Superior temporal gyrus (tissue), 1 donor: ENCODE measurements at regions not wholly inside any gene's neighbourhood (a gene's known extent, or its start where the extent isn't known, plus 50 kb on each side); places are given as distances from the start of the nearest gene placed in this dataset.

ENCODE experiments used
- DNase-seq: peaks from one replicate; pipeline ENCODE4 v3.0.0-alpha.2; 2016; ENCODE audit errors: extremely low spot score

GRCh38 chr11:42047637-42048555 lies 588.4 kb upstream of the LRRC4C start:
- DNase-seq: no peak

GRCh38 chr11:42049186-42049585 lies 589.7 kb upstream of the LRRC4C start:
- no peak for DNase-seq

GRCh38 chr11:42049650-42050049 lies 590.2 kb upstream of the LRRC4C start:
- no peak for DNase-seq

GRCh38 chr11:42054351-42054900 lies 595.0 kb upstream of the LRRC4C start:
- no peak for DNase-seq

- no peak for DNase-seq
Observed at GRCh38 chr11:42055606-42056005, 596.2 kb upstream of the LRRC4C start.

- DNase-seq: no peak
Observed at GRCh38 chr11:42058794-42059193, 599.3 kb upstream of the LRRC4C start.

GRCh38 chr11:42065199-42065598 lies 605.7 kb upstream of the LRRC4C start:
- DNase-seq: no peak

- DNase-seq: no peak
Observed at GRCh38 chr11:42066113-42066512, 606.7 kb upstream of the LRRC4C start.

GRCh38 chr11:42074306-42074705 lies 614.9 kb upstream of the LRRC4C start:
- no peak for DNase-seq

GRCh38 chr11:42075180-42075579 lies 615.7 kb upstream of the LRRC4C start:
- DNase-seq: no peak

- no peak for DNase-seq
Observed at GRCh38 chr11:42077794-42078193, 618.3 kb upstream of the LRRC4C start.

- DNase-seq: no peak
Observed at GRCh38 chr11:42085736-42086135, 626.3 kb upstream of the LRRC4C start.

GRCh38 chr11:42093541-42093940 lies 634.1 kb upstream of the LRRC4C start:
- no peak for DNase-seq

GRCh38 chr11:42098075-42098474 lies 638.6 kb upstream of the LRRC4C start:
- DNase-seq: no peak

GRCh38 chr11:42112866-42113265 lies 653.4 kb upstream of the LRRC4C start:
- DNase-seq: no peak

- DNase-seq: no peak
Observed at GRCh38 chr11:42114927-42115326, 655.5 kb upstream of the LRRC4C start.

GRCh38 chr11:42138454-42138853 lies 679.0 kb upstream of the LRRC4C start:
- no peak for DNase-seq

- DNase-seq: no peak
Observed at GRCh38 chr11:42145311-42145710, 685.9 kb upstream of the LRRC4C start.

GRCh38 chr11:42161886-42162285 lies 702.4 kb upstream of the LRRC4C start:
- no peak for DNase-seq

- DNase-seq: no peak
Observed at GRCh38 chr11:42169191-42169590, 709.7 kb upstream of the LRRC4C start.

GRCh38 chr11:42170601-42171000 lies 711.1 kb upstream of the LRRC4C start:
- no peak for DNase-seq

GRCh38 chr11:42171046-42171445 lies 711.6 kb upstream of the LRRC4C start:
- DNase-seq: no peak

- DNase-seq: no peak
Observed at GRCh38 chr11:42172441-42172840, 713.0 kb upstream of the LRRC4C start.
